CD4-positive, alpha-beta T cell (primary cell): ENCODE measurements at regions not wholly inside any gene's neighbourhood (a gene's known extent, or its start where the extent isn't known, plus 50 kb on each side); places are given as distances from the start of the nearest gene placed in this dataset.

ENCODE experiments used
- ATAC-seq: fragments of 200-7000 bp; cut with Tn5 transposase; one replicate; pipeline ENCODE4 v1.10.0; 2022; ENCODE audit warnings: mild to moderate bottlenecking; ENCODE audit not compliant: poor library complexity
- CTCF ChIA-PET: fragments of 350-600 bp; sonication (Branson Sonifier 250); formaldehyde crosslinking; loops from one replicate; lab custom pipeline; 2021; ENCODE audit warnings: antibody characterized with exemption, inconsistent platforms; lab: Charles Lee
- POLR2A ChIA-PET: fragments of 350-600 bp; sonication (Branson Sonifier 250); formaldehyde crosslinking; loops from one replicate; lab custom pipeline; 2021; ENCODE audit warnings: antibody characterized with exemption, inconsistent platforms; lab: Charles Lee
- DNase-seq, 14 experiments: peaks; one replicate each; pipeline ENCODE4 v3.0.0-alpha.2; 2013 to 2020; ENCODE audit warnings: mixed read lengths in 2 of 14
- H3K27ac ChIP-seq, 2 donors: one replicate each; pipeline versions ENCODE4 v1.5.1 to v1.7.0; 2013; ENCODE audit warnings: low read length in 2 of 2, low read depth in 1 of 2, mild to moderate bottlenecking in 1 of 2
- H3K27me3 ChIP-seq, 2 experiments: 1 replicate in 1 of 2; 2 replicates in 1 of 2; pipeline versions ENCODE4 v1.6.1 to v1.7.0; 2013; ENCODE audit warnings: low read length in 2 of 2, control low read depth in 1 of 2, mild to moderate bottlenecking in 1 of 2, moderate library complexity in 1 of 2; ENCODE audit not compliant: insufficient read depth in 2 of 2, control insufficient read depth in 1 of 2
- H3K36me3 ChIP-seq: one replicate; pipeline ENCODE4 v1.6.1; 2013; ENCODE audit warnings: low read length, control low read depth; ENCODE audit not compliant: insufficient read depth
- H3K4me1 ChIP-seq: one replicate; pipeline ENCODE4 v1.6.1; 2013; ENCODE audit warnings: low read length, control low read depth; ENCODE audit not compliant: insufficient read depth
- H3K4me3 ChIP-seq: one replicate; pipeline ENCODE4 v1.5.1; 2013; ENCODE audit warnings: mild to moderate bottlenecking, low read length, moderate library complexity
- H3K9me3 ChIP-seq, 2 experiments: 1 replicate in 1 of 2; 2 replicates in 1 of 2; pipeline versions ENCODE4 v1.6.1 to v1.7.0; 2013; ENCODE audit warnings: low read length in 2 of 2, mild to moderate bottlenecking in 2 of 2, control low read depth in 1 of 2, moderate library complexity in 1 of 2; ENCODE audit not compliant: control insufficient read depth in 1 of 2, insufficient read depth in 1 of 2
- H3K27ac Mint-ChIP-seq: one replicate; pipeline ENCODE4 v1.8.0; 2020; ENCODE audit warnings: mixed read lengths
- H3K27me3 Mint-ChIP-seq: one replicate; pipeline ENCODE4 v1.8.0; 2021; ENCODE audit warnings: mixed read lengths
- H3K36me3 Mint-ChIP-seq: one replicate; pipeline ENCODE4 v1.8.0; 2021; ENCODE audit warnings: low read depth, mixed read lengths
- H3K4me1 Mint-ChIP-seq: one replicate; pipeline ENCODE4 v1.8.0; 2021; ENCODE audit warnings: low read depth, mixed read lengths
- H3K4me3 Mint-ChIP-seq: one replicate; pipeline ENCODE4 v1.8.0; 2020; ENCODE audit warnings: mild to moderate bottlenecking, mixed read lengths
- H3K9me3 Mint-ChIP-seq: one replicate; pipeline ENCODE4 v1.8.0; 2020; ENCODE audit warnings: mixed read lengths
- intact Hi-C, 2 experiments: fragments of 100-400 bp; cut with DNase I in 1 of 2; cut with micrococcal nuclease in 1 of 2; formaldehyde crosslinking; loops; one replicate each; pipeline versions ENCODE4 v1.15.1 to v1.9.0; 2023 to 2025; cut with DNase I, micrococcal nuclease
- TF ChIP-seq, protein P1 (sequence below): fragments of 200-600 bp; IDR thresholded peaks from one replicate; pipeline ENCODE4 v1.8.0; 2022; ENCODE audit warnings: antibody characterized with exemption, mild to moderate bottlenecking

DNA sequence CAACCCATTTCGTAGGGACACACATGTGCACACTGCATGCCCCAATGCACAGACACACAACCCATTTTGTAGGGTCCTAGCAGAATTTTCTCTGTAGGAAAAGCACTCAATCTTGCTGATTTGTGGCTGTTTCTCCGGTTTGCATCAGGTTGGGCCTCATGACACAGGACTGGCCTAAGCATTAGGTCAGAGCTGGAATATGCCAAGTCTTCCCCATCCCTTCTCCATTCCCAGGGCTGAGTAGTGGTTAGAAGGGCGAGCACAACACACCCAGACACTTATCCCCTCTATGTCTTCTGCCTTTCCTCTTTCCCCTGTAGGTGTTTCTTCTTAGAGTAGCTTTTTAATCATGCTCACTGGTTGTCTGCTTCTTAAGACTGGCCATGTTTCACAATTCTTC is 295.9 kb downstream of the SOX11 start:
- Histone ChIP-seq H3K4me3 (no peak overlapping the region), H3K4me1 (no peaks in the 10 kb centered on the region), H3K27me3 (no peaks in the 10 kb centered on the region), H3K27ac (no peak overlapping the region), H3K9me3 (peaks cover 0 to 11% of the 10 kb centered on the region in 2 experiments), H3K36me3 (no peaks in the 10 kb centered on the region)
- ATAC-seq (no peak), DNase-seq (no peak)
- Mint-ChIP-seq H3K27me3 (no peaks in the 10 kb centered on the region), H3K4me1 (no peaks in the 10 kb centered on the region), H3K4me3 (no peak overlapping the region), H3K27ac (no peak overlapping the region), H3K36me3 (no peaks in the 10 kb centered on the region), H3K9me3 (no peaks in the 10 kb centered on the region)
- intact Hi-C loops, result no loop called here
- POLR2A ChIA-PET, result no interaction called here
- CTCF ChIA-PET, result no interaction called here
- TF ChIP-seq, protein P1, sequence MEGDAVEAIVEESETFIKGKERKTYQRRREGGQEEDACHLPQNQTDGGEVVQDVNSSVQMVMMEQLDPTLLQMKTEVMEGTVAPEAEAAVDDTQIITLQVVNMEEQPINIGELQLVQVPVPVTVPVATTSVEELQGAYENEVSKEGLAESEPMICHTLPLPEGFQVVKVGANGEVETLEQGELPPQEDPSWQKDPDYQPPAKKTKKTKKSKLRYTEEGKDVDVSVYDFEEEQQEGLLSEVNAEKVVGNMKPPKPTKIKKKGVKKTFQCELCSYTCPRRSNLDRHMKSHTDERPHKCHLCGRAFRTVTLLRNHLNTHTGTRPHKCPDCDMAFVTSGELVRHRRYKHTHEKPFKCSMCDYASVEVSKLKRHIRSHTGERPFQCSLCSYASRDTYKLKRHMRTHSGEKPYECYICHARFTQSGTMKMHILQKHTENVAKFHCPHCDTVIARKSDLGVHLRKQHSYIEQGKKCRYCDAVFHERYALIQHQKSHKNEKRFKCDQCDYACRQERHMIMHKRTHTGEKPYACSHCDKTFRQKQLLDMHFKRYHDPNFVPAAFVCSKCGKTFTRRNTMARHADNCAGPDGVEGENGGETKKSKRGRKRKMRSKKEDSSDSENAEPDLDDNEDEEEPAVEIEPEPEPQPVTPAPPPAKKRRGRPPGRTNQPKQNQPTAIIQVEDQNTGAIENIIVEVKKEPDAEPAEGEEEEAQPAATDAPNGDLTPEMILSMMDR, result no peak

DNA sequence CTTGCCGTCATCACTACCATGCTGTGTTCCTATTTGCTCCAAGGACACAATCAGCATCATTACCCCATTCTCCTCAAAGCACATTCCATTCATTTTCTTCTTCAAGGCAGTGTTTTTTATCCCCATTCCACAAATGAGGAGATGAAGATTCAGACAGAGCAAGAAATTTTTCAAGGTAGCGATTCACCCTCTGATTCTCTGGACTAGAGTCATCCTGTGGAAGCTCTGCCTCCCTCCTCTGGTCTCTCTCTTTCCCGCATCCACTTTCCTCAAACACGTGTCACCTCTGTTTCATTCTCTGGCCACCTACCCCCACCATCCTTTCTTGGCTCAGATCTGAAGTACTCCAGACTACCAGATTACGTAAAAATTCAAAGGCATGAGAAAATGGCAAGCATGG is 297.9 kb downstream of the SOX11 start:
- no peaks in the 10 kb centered on the region for H3K4me1 ChIP-seq
- no peak for DNase-seq
- no peak overlapping the region for H3K4me3 ChIP-seq
- no peak for ATAC-seq
- intact Hi-C loops, result no loop called here
- H3K36me3 ChIP-seq, result no peaks in the 10 kb centered on the region
- TF ChIP-seq, protein P1, result no peak
- H3K27me3 ChIP-seq, result no peaks in the 10 kb centered on the region
- no peaks in the 10 kb centered on the region for H3K27me3 Mint-ChIP-seq
- no peaks in the 10 kb centered on the region for H3K9me3 Mint-ChIP-seq
- H3K27ac ChIP-seq, result no peak overlapping the region
- H3K9me3 ChIP-seq, result peaks cover 0 to 11% of the 10 kb centered on the region in 2 experiments
- no peak overlapping the region for H3K27ac Mint-ChIP-seq
- H3K4me1 Mint-ChIP-seq, result no peaks in the 10 kb centered on the region
- no peaks in the 10 kb centered on the region for H3K36me3 Mint-ChIP-seq
- CTCF ChIA-PET, result no interaction called here
- POLR2A ChIA-PET, result no interaction called here
- no peak overlapping the region for H3K4me3 Mint-ChIP-seq

DNA sequence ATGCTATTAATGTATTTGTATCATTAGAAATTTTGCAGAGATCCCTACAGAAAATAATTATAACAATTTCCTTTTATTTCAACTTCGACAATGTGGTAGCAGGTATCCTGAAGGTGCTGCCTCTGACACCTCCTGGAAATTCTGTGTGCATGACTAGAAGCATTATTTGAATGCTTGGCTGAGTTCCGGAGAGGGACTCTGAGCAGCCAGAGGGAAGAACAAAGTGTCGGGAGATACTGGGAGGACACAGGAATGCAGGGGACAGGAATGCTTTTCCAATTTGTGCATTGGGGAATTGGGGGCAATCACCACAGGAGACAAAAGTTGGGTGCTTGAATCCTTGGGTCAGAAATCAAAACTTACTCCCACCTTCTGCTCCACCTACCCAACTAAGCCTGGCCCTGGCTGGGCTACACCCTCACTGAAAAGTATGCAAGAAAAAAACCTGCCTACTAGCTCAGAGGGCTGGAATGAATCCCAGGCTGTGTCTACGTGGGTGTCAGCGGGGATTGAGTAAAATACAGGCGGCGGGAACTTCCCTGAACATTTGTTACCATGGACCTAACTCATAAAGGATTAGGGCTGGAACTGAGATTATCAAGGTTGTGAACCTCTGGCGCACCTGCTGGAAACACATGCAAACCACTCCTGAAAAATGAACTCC is 299.3 kb downstream of the SOX11 start:
- Histone ChIP-seq H3K27ac (no peak overlapping the region), H3K4me3 (no peak overlapping the region), H3K27me3 (no peaks in the 10 kb centered on the region), H3K9me3 (peaks cover 0 to 4% of the 10 kb centered on the region in 2 experiments), H3K4me1 (no peaks in the 10 kb centered on the region), H3K36me3 (no peaks in the 10 kb centered on the region)
- TF ChIP-seq, protein P1, result no peak
- Mint-ChIP-seq H3K27ac (no peak overlapping the region), H3K9me3 (no peaks in the 10 kb centered on the region), H3K4me3 (no peak overlapping the region), H3K36me3 (no peaks in the 10 kb centered on the region), H3K27me3 (no peaks in the 10 kb centered on the region), H3K4me1 (no peaks in the 10 kb centered on the region)
- POLR2A ChIA-PET, result no interaction called here
- CTCF ChIA-PET, result no interaction called here
- DNase-seq, result no peak
- intact Hi-C loops, result no loop called here
- ATAC-seq, result no peak
